GM19238 (cell line): ENCODE measurements at regions not wholly inside any gene's neighbourhood (a gene's known extent, or its start where the extent isn't known, plus 50 kb on each side); places are given as distances from the start of the nearest gene placed in this dataset.
"Not testable (repeated sequence)": the region's sequence is repeated elsewhere in the genome, so short reads cannot be mapped to it uniquely, and the experiment has no call there.

Experiments
- DNase-seq: peaks from one replicate; pipeline ENCODE4 v3.0.0; 2011; ENCODE audit warnings: low spot score; ENCODE audit not compliant: insufficient read length

- DNase-seq: no peak
These were observed 52.6 kb upstream of the AGA start for GRCh38 chr4:177494791-177495190.

GRCh38 chr4:177495626-177496025 is 53.4 kb upstream of the AGA start:
- DNase-seq: not testable (repeated sequence)

GRCh38 chr4:177499537-177499936 is 57.3 kb upstream of the AGA start:
- no peak for DNase-seq

- no peak for DNase-seq
These were observed 63.0 kb upstream of the AGA start for GRCh38 chr4:177505171-177505615.

- no peak for DNase-seq
These were observed 66.4 kb upstream of the AGA start for GRCh38 chr4:177508662-177509061.

- no peak for DNase-seq
These were observed 67.0 kb upstream of the AGA start for GRCh38 chr4:177509226-177509745.

- DNase-seq: no peak
These were observed 69.4 kb upstream of the AGA start for GRCh38 chr4:177511611-177512010.

GRCh38 chr4:177512646-177513045 is 70.4 kb upstream of the AGA start:
- no peak for DNase-seq

GRCh38 chr4:177517862-177518261 is 75.6 kb upstream of the AGA start:
- no peak for DNase-seq

- no peak for DNase-seq
These were observed 77.4 kb upstream of the AGA start for GRCh38 chr4:177519481-177520260.

GRCh38 chr4:177528620-177529019 is 86.4 kb upstream of the AGA start:
- DNase-seq: no peak

- no peak for DNase-seq
These were observed 88.3 kb upstream of the AGA start for GRCh38 chr4:177530561-177530960.

GRCh38 chr4:177532358-177532757 is 90.1 kb upstream of the AGA start:
- no peak for DNase-seq

GRCh38 chr4:177534841-177535240 is 92.6 kb upstream of the AGA start:
- not testable (repeated sequence) for DNase-seq

- DNase-seq: no peak
These were observed 104.5 kb upstream of the AGA start for GRCh38 chr4:177546745-177547144.

- no peak for DNase-seq
These were observed 105.7 kb upstream of the AGA start for GRCh38 chr4:177547985-177548384.

- DNase-seq: peak; percentile 5
These were observed 112.9 kb upstream of the AGA start for GRCh38 chr4:177555007-177555574.

GRCh38 chr4:177557416-177557815 is 115.2 kb upstream of the AGA start:
- no peak for DNase-seq

- no peak for DNase-seq
These were observed 116.8 kb upstream of the AGA start for GRCh38 chr4:177558995-177559394.

GRCh38 chr4:177562163-177562562 is 119.9 kb upstream of the AGA start:
- no peak for DNase-seq

GRCh38 chr4:177562859-177563258 is 120.6 kb upstream of the AGA start:
- DNase-seq: no peak

- no peak for DNase-seq
These were observed 124.5 kb upstream of the AGA start for GRCh38 chr4:177566691-177567090.

- no peak for DNase-seq
These were observed 126.7 kb upstream of the AGA start for GRCh38 chr4:177568931-177569330.
